Esophagus (tissue), 2 donors: ENCODE measurements at regions not wholly inside any gene's neighbourhood (a gene's known extent, or its start where the extent isn't known, plus 50 kb on each side); places are given as distances from the start of the nearest gene placed in this dataset.
A peak's percentile ranks its signal among the peaks of the same experiment; 100 is the strongest.

Experiments used
- H3K27ac ChIP-seq, 2 donors: one replicate each; pipeline ENCODE4 v1.5.1; 2013; ENCODE audit warnings: low read depth in 2 of 2, mild to moderate bottlenecking in 2 of 2, inconsistent platforms in 1 of 2, low read length in 1 of 2, moderate library complexity in 1 of 2
- H3K27me3 ChIP-seq, 2 donors: one replicate each; pipeline ENCODE4 v1.6.1; 2013; ENCODE audit warnings: low read length in 2 of 2, control low read depth in 1 of 2, mild to moderate bottlenecking in 1 of 2; ENCODE audit not compliant: insufficient read depth in 2 of 2, control insufficient read depth in 1 of 2
- H3K36me3 ChIP-seq, 2 donors: one replicate each; pipeline ENCODE4 v1.6.1; 2013; ENCODE audit warnings: low read length in 1 of 2; ENCODE audit not compliant: control insufficient read depth in 2 of 2, insufficient read depth in 2 of 2
- H3K4me1 ChIP-seq, 2 donors: one replicate each; pipeline ENCODE4 v1.6.1; 2013; ENCODE audit warnings: low read length in 1 of 2; ENCODE audit not compliant: control insufficient read depth in 2 of 2, insufficient read depth in 2 of 2
- H3K4me3 ChIP-seq, 2 donors: one replicate each; pipeline ENCODE4 v1.5.1; 2013; ENCODE audit warnings: low read length in 2 of 2, mild to moderate bottlenecking in 2 of 2, low read depth in 1 of 2, moderate library complexity in 1 of 2
- H3K9me3 ChIP-seq, 2 donors: one replicate each; pipeline ENCODE4 v1.6.1; 2013; ENCODE audit warnings: mild to moderate bottlenecking in 2 of 2, low read depth in 1 of 2, low read length in 1 of 2, moderate library complexity in 1 of 2; ENCODE audit not compliant: control insufficient read depth in 2 of 2, insufficient read depth in 1 of 2
- WGBS, 2 donors: extraction: QIAGEN DNeasy Blood & Tissue Kit; methylation state at CpG; one replicate each; pipeline ENCODE4 v1.1.7; 2013; 5-methylcytosine and 5-hydroxymethylcytosine counted together
- donor health status: healthy with polysubstance abuse.
- donor health status: Bipolar disorder and iron deficiency.

GRCh38 chr3:8236264-8236663, 265.4 kb upstream of the LMCD1 start:
- no peak overlapping the region for H3K4me3 ChIP-seq
- H3K27ac ChIP-seq = no peak overlapping the region
- no peaks in the 10 kb centered on the region for H3K27me3 ChIP-seq
- H3K4me1 ChIP-seq = no peaks in the 10 kb centered on the region
- WGBS, 2 donors = 75 to 94% methylated on average over 3 of the region's 3 CpGs
- H3K9me3 ChIP-seq = no peaks in the 10 kb centered on the region
- H3K36me3 ChIP-seq = no peaks in the 10 kb centered on the region

- Histone ChIP-seq H3K27ac (no peak overlapping the region), H3K27me3 (no peaks in the 10 kb centered on the region), H3K4me1 (no peaks in the 10 kb centered on the region), H3K36me3 (no peaks in the 10 kb centered on the region), H3K4me3 (no peak overlapping the region), H3K9me3 (no peaks in the 10 kb centered on the region)
- 65 to 68% methylated on average over 5 of the region's 5 CpGs for WGBS, 2 donors
Observed at GRCh38 chr3:8237893-8238292, 263.7 kb upstream of the LMCD1 start.

GRCh38 chr3:8238432-8238831, 263.2 kb upstream of the LMCD1 start:
- Histone ChIP-seq H3K9me3 (no peaks in the 10 kb centered on the region), H3K27me3 (no peaks in the 10 kb centered on the region), H3K27ac (no peak overlapping the region), H3K4me3 (no peak overlapping the region), H3K36me3 (no peaks in the 10 kb centered on the region), H3K4me1 (no peaks in the 10 kb centered on the region)
- 65 to 84% methylated on average over 1 of the region's 1 CpG for WGBS, 2 donors

- 62 to 72% methylated on average over 2 of the region's 2 CpGs for WGBS, 2 donors
- Histone ChIP-seq H3K4me1 (no peaks in the 10 kb centered on the region), H3K9me3 (no peaks in the 10 kb centered on the region), H3K27me3 (no peaks in the 10 kb centered on the region), H3K36me3 (no peaks in the 10 kb centered on the region), H3K27ac (no peak overlapping the region), H3K4me3 (no peak overlapping the region)
Observed at GRCh38 chr3:8239095-8239494, 262.5 kb upstream of the LMCD1 start.

GRCh38 chr3:8239718-8240695, 261.6 kb upstream of the LMCD1 start:
- H3K9me3 ChIP-seq = no peaks in the 10 kb centered on the region
- H3K4me3 ChIP-seq = no peak overlapping the region
- H3K27ac ChIP-seq = no peak overlapping the region
- no peaks in the 10 kb centered on the region for H3K27me3 ChIP-seq
- no peaks in the 10 kb centered on the region for H3K4me1 ChIP-seq
- WGBS, 2 donors = 70 to 81% methylated on average over 4 of the region's 4 CpGs
- H3K36me3 ChIP-seq = no peaks in the 10 kb centered on the region

DNA sequence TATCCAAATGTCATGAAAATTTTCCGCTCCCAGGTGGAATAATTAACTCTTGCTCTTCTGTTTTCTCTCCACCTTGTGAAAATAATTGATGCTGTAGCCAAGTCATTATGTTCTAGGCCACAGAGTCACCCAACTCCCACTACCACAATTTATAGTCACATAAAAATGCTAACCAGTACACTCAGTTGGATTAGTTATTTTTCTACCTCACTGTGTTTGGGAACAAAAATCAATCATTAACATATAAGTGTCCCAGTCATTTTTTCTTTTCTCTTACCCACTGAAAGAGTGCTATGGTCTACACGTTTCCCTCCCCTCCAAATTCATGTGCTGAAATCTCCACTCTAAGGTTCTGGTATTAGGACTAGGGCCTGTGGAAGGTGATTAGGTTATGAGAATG, 255.6 kb upstream of the LMCD1 start:
- WGBS, 2 donors = 41 to 62% methylated on average over 2 of the region's 2 CpGs
- no peak overlapping the region for H3K27ac ChIP-seq
- no peak overlapping the region for H3K4me3 ChIP-seq
- H3K36me3 ChIP-seq = no peaks in the 10 kb centered on the region
- no peaks in the 10 kb centered on the region for H3K9me3 ChIP-seq
- no peaks in the 10 kb centered on the region for H3K4me1 ChIP-seq
- no peaks in the 10 kb centered on the region for H3K27me3 ChIP-seq

- Histone ChIP-seq H3K9me3 (no peaks in the 10 kb centered on the region), H3K36me3 (no peaks in the 10 kb centered on the region), H3K27me3 (no peaks in the 10 kb centered on the region), H3K4me3 (no peak overlapping the region), H3K27ac (no peak overlapping the region), H3K4me1 (no peaks in the 10 kb centered on the region)
- WGBS, 2 donors = 89% methylated on average over 1 of the region's 1 CpG
Observed at GRCh38 chr3:8253201-8253600, 248.4 kb upstream of the LMCD1 start.

- Histone ChIP-seq H3K27me3 (no peaks in the 10 kb centered on the region), H3K36me3 (no peaks in the 10 kb centered on the region), H3K4me3 (no peak overlapping the region), H3K27ac (peak overlapping the region in 1 of 2 donors; percentile 20), H3K4me1 (no peaks in the 10 kb centered on the region), H3K9me3 (no peaks in the 10 kb centered on the region)
- WGBS, 2 donors = 76 to 83% methylated on average over 2 of the region's 2 CpGs
Observed at GRCh38 chr3:8254489-8254888, 247.1 kb upstream of the LMCD1 start.

- H3K27me3 ChIP-seq = no peaks in the 10 kb centered on the region
- no peaks in the 10 kb centered on the region for H3K9me3 ChIP-seq
- no peaks in the 10 kb centered on the region for H3K36me3 ChIP-seq
- H3K4me1 ChIP-seq = no peaks in the 10 kb centered on the region
- 39 to 40% methylated on average over 2 of the region's 2 CpGs for WGBS, 2 donors
- no peak overlapping the region for H3K4me3 ChIP-seq
- no peak overlapping the region for H3K27ac ChIP-seq
Observed at GRCh38 chr3:8255725-8256124, 245.9 kb upstream of the LMCD1 start.
